ENCODE measurements at regions not wholly inside any gene's neighbourhood (a gene's known extent, or its start where the extent isn't known, plus 50 kb on each side); places are given as distances from the start of the nearest gene placed in this dataset.
"Not testable (repeated sequence)": the region's sequence is repeated elsewhere in the genome, so short reads cannot be mapped to it uniquely, and the experiment has no call there.

DNA sequence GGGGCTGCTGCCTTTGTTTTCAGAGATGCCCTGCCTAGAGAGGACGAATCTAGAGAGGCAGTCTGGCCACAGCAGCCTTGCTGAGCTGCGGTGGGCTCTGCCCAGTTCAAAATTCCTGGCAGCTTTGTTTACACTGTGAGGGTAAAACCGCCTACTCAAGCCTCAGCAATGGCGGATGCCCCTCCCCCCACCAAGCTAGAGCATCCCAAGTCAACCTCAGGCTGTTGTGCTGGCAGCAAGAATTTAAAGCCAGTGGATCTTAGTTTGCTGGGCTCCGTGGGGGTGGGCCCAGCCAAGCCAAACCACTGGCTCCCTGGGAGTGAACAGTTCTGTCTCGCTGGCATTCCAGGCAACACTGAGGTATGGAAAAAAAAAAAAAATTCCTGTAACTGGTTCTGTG is 970.9 kb downstream of the TBC1D32 start:
- no peak for DNase-seq
- Histone ChIP-seq H3K36me3 (replicated peaks in 1 of 2; ENCODE audit: control insufficient read depth in 1 of 2, insufficient read depth in 2 of 2, low read length in 1 of 2) (no peaks in the 10 kb centered on the region), H3K9me2 (no peaks in the 10 kb centered on the region), H3F3A (replicated peaks; ENCODE audit: insufficient read depth) (no peaks in the 10 kb centered on the region), H3K4me1 (ENCODE audit: control insufficient read depth in 1 of 2, insufficient read depth in 2 of 2, low read depth in 1 of 2, low read length in 1 of 2) (no peaks in the 10 kb centered on the region), H3K4me2 (no peak overlapping the region), H3K79me2 (ENCODE audit: insufficient read depth) (no peaks in the 10 kb centered on the region), H3K27ac (ENCODE audit: low read depth in 2 of 2, low read length in 1 of 2) (no peak overlapping the region), H3K9me3 (0 out of 2 replicates have a peak, but pooled peaks cover 8% of the 10 kb centered on the region), H3K9ac (no peak overlapping the region), H3K27me3 (ENCODE audit: insufficient read depth) (no peaks in the 10 kb centered on the region), H2AFZ (ENCODE audit: low read depth) (no peak overlapping the region), H3K4me3 (ENCODE audit: low read depth in 2 of 2, low read length in 1 of 2) (no peak overlapping the region), H4K20me1 (ENCODE audit: insufficient read depth) (no peaks in the 10 kb centered on the region)
- no peak for TF ChIP-seq NFIC (IDR thresholded peaks at IDR 0.05; ENCODE audit: borderline replicate concordance)
- TF ChIP-seq SMC3 (IDR thresholded peaks at IDR 0.05; ENCODE audit: low read depth, low read length) = no peak
- no peak for TF ChIP-seq TEAD4 (IDR thresholded peaks at IDR 0.05; ENCODE audit: borderline replicate concordance, insufficient read depth)
- TF ChIP-seq SIN3A (IDR thresholded peaks at IDR 0.05; ENCODE audit: borderline replicate concordance, low read depth, low read length) = no peak
- TF ChIP-seq, protein P1, sequence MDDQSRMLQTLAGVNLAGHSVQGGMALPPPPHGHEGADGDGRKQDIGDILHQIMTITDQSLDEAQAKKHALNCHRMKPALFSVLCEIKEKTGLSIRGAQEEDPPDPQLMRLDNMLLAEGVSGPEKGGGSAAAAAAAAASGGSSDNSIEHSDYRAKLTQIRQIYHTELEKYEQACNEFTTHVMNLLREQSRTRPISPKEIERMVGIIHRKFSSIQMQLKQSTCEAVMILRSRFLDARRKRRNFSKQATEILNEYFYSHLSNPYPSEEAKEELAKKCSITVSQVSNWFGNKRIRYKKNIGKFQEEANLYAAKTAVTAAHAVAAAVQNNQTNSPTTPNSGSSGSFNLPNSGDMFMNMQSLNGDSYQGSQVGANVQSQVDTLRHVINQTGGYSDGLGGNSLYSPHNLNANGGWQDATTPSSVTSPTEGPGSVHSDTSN (IDR thresholded peaks at IDR 0.05) = no peak
- TF ChIP-seq, protein P2, sequence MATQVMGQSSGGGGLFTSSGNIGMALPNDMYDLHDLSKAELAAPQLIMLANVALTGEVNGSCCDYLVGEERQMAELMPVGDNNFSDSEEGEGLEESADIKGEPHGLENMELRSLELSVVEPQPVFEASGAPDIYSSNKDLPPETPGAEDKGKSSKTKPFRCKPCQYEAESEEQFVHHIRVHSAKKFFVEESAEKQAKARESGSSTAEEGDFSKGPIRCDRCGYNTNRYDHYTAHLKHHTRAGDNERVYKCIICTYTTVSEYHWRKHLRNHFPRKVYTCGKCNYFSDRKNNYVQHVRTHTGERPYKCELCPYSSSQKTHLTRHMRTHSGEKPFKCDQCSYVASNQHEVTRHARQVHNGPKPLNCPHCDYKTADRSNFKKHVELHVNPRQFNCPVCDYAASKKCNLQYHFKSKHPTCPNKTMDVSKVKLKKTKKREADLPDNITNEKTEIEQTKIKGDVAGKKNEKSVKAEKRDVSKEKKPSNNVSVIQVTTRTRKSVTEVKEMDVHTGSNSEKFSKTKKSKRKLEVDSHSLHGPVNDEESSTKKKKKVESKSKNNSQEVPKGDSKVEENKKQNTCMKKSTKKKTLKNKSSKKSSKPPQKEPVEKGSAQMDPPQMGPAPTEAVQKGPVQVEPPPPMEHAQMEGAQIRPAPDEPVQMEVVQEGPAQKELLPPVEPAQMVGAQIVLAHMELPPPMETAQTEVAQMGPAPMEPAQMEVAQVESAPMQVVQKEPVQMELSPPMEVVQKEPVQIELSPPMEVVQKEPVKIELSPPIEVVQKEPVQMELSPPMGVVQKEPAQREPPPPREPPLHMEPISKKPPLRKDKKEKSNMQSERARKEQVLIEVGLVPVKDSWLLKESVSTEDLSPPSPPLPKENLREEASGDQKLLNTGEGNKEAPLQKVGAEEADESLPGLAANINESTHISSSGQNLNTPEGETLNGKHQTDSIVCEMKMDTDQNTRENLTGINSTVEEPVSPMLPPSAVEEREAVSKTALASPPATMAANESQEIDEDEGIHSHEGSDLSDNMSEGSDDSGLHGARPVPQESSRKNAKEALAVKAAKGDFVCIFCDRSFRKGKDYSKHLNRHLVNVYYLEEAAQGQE (IDR thresholded peaks at IDR 0.05; ENCODE audit: low read depth, low read length) = no peak
- TF ChIP-seq GABPA (IDR thresholded peaks at IDR 0.05; ENCODE audit: low read depth) = no peak
- TF ChIP-seq, protein P3, sequence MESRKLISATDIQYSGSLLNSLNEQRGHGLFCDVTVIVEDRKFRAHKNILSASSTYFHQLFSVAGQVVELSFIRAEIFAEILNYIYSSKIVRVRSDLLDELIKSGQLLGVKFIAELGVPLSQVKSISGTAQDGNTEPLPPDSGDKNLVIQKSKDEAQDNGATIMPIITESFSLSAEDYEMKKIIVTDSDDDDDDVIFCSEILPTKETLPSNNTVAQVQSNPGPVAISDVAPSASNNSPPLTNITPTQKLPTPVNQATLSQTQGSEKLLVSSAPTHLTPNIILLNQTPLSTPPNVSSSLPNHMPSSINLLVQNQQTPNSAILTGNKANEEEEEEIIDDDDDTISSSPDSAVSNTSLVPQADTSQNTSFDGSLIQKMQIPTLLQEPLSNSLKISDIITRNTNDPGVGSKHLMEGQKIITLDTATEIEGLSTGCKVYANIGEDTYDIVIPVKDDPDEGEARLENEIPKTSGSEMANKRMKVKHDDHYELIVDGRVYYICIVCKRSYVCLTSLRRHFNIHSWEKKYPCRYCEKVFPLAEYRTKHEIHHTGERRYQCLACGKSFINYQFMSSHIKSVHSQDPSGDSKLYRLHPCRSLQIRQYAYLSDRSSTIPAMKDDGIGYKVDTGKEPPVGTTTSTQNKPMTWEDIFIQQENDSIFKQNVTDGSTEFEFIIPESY (IDR thresholded peaks at IDR 0.05; ENCODE audit: borderline replicate concordance, low read depth) = no peak
- TF ChIP-seq MEF2A (IDR thresholded peaks at IDR 0.05; ENCODE audit: borderline replicate concordance, low read depth) = no peak
- ChIA-PET POLR2A (no interaction called here), CTCF (interaction anchor here (1.1 kb wide), 1 partner anchor 45 kb away, joined by 3 read pairs; no protein-coding TSS in a partner anchor)
- WGBS (ENCODE audit: low lambda C conversion rate) = 30% methylated on average over 2 of the region's 6 CpGs

DNA sequence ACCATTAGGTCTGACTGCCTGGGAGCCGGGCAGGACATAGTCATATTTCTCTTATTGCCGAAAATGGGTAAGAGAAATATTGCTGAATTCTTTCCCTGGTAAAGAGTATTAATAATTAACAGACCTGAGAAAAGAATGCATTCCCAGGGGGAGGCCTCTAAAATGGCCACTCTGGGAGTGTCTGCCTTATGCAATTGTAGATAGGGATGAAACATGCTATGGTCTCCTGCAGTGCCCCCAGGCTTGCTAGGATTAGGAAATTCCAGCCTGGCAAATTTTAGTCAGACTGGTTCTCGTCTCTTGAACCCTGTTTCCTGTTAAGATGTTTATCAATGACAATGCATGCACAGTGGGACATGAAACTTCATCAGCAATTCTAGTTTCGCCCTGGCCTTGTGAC is 975.7 kb downstream of the TBC1D32 start:
- H3K79me2 ChIP-seq (ENCODE audit: insufficient read depth); H3K36me3 ChIP-seq (replicated peaks in 1 of 2; ENCODE audit: control insufficient read depth in 1 of 2, insufficient read depth in 2 of 2, low read length in 1 of 2); POLR2A ChIA-PET; H3K9me2 ChIP-seq; DNase-seq; H3K4me3 ChIP-seq (ENCODE audit: low read depth in 2 of 2, low read length in 1 of 2); H4K20me1 ChIP-seq (ENCODE audit: insufficient read depth); H3K9ac ChIP-seq; H3K27me3 ChIP-seq (ENCODE audit: insufficient read depth); H3K4me1 ChIP-seq (ENCODE audit: control insufficient read depth in 1 of 2, insufficient read depth in 2 of 2, low read depth in 1 of 2, low read length in 1 of 2); H3K27ac ChIP-seq (ENCODE audit: low read depth in 2 of 2, low read length in 1 of 2); H2AFZ ChIP-seq (ENCODE audit: low read depth); H3F3A ChIP-seq (replicated peaks; ENCODE audit: insufficient read depth); CTCF ChIA-PET; H3K9me3 ChIP-seq; H3K4me2 ChIP-seq: not testable (repeated sequence)
- 57% methylated on average over 4 of the region's 4 CpGs for WGBS (ENCODE audit: low lambda C conversion rate)
